ENCODE measurements at regions not wholly inside any gene's neighbourhood (a gene's known extent, or its start where the extent isn't known, plus 50 kb on each side); places are given as distances from the start of the nearest gene placed in this dataset.

DNA sequence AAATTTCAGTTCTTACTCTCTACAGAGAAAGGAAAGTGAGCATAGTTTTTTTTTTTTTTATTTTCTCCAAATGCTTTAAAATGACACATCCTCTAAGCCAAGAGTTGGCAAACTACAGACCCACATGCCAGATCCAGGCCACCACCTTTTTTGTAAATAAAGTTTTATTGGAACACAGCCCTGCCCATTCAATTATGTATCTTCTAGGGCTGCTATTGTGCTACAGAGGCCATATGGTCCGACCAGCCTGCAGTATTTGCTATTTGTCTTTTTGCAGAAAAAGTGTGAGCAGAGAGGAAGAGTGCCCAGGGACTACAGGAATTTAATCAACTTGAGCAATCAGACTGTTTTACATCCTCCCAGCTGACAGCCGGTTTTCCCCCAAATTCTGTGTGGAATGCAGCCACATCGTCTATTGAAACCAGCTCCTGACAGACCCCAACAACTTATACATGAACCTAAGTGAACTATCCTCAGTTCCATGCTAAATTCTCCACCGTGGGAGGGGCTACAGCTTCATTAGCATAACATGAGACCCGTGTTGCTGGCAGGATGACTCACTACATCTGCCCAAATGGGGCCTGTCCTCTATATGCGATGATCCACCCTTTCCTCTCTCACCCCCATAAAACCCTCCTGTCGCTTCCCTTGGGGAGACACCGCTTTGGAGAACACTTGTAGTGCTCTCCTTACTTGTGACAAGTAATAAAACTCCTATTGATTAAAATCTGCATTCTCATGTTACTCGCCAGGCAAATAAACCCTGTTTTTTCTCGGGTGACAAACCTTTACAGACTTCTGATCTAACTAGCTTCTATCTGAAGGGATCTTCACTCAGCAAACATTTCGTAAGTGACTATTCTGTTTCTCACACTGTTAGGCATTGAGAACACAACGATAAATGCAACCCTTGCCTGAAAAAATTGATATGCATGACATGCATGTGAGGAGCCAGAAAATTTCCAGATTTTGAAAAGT is 149.4 kb upstream of the HS3ST3A1 start:
- Mint-ChIP-seq H3K4me3 (no peak overlapping the region), H3K9me3 (no peaks in the 10 kb centered on the region), H3K27me3 (ENCODE audit: low read depth) (peaks cover 3% of the 10 kb centered on the region), H3K36me3 (ENCODE audit: low read depth) (no peaks in the 10 kb centered on the region), H3K27ac (no peak overlapping the region), H3K4me1 (ENCODE audit: low read depth) (no peaks in the 10 kb centered on the region)

DNA sequence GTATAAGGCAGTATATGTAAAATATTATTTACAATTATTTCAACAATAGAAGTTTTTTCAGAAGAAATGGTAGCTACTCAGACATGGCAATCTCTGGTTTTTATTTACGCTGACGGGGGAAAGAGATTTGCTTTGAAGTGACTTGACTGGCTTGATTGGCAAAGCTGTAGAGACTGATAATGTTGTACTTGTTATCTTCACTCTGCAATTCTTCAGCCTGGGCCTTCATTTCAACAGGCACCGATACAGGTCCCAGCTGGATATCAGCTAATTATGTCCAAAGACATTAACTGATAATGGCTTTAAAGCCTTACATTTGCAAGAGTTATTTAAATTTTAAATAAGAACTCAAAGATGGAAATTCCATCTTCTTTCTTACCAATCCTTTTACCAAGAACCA is 151.4 kb upstream of the HS3ST3A1 start:
- H3K36me3 Mint-ChIP-seq (ENCODE audit: low read depth): no peaks in the 10 kb centered on the region
- peaks cover 3% of the 10 kb centered on the region for H3K27me3 Mint-ChIP-seq (ENCODE audit: low read depth)
- H3K9me3 Mint-ChIP-seq: no peaks in the 10 kb centered on the region
- no peak overlapping the region for H3K27ac Mint-ChIP-seq
- H3K4me1 Mint-ChIP-seq (ENCODE audit: low read depth): no peaks in the 10 kb centered on the region
- no peak overlapping the region for H3K4me3 Mint-ChIP-seq

DNA sequence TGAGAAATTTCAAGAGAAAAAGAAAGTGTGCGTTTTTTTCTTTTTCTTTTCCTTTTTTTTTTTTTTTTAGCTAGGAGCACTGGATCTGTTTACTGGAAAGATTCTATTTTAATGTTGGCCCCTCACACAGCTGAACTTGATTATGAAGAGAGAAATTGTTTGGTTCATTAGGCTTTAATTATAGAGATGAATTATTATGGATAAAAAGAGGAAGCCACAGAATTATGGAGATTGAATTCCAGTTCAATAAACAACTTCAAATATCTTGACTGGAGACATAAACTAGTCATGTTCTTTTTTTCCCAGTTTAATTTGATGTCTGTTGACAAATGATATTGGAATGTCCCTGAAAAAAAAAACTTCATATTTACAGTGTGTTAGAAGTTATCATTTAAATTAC is 152.0 kb upstream of the HS3ST3A1 start:
- Mint-ChIP-seq H3K4me1 (ENCODE audit: low read depth) (no peaks in the 10 kb centered on the region), H3K27me3 (ENCODE audit: low read depth) (peaks cover 3% of the 10 kb centered on the region), H3K36me3 (ENCODE audit: low read depth) (no peaks in the 10 kb centered on the region), H3K4me3 (no peak overlapping the region), H3K9me3 (no peaks in the 10 kb centered on the region), H3K27ac (no peak overlapping the region)

- Mint-ChIP-seq H3K4me3 (no peak overlapping the region), H3K27me3 (ENCODE audit: low read depth) (peaks cover 3% of the 10 kb centered on the region), H3K9me3 (no peaks in the 10 kb centered on the region), H3K27ac (no peak overlapping the region), H3K4me1 (ENCODE audit: low read depth) (no peaks in the 10 kb centered on the region), H3K36me3 (ENCODE audit: low read depth) (no peaks in the 10 kb centered on the region)
These were observed 154.1 kb upstream of the HS3ST3A1 start for GRCh38 chr17:13755851-13756250.

DNA sequence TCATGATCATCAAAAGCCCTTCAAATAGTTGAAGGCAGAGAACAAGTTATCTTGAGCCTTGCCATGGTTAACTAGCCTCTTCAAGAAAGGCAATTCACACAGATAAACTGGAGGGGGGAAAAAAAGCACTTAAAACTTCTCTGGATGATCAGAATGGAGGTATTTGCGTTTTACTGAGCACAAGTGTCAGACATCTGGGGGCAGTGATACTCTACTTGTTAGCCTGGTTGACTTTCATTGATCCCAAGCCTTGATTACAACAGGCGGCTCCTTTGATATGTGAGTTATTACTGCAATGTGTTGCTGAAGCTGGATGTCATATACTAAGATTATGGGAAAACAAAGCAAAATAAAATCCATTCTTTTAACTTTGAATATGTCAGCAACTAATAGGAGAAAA is 155.0 kb upstream of the HS3ST3A1 start:
- H3K27me3 Mint-ChIP-seq (ENCODE audit: low read depth): no peaks in the 10 kb centered on the region
- H3K27ac Mint-ChIP-seq: no peak overlapping the region
- H3K4me1 Mint-ChIP-seq (ENCODE audit: low read depth): no peaks in the 10 kb centered on the region
- H3K36me3 Mint-ChIP-seq (ENCODE audit: low read depth): no peaks in the 10 kb centered on the region
- no peak overlapping the region for H3K4me3 Mint-ChIP-seq
- H3K9me3 Mint-ChIP-seq: no peaks in the 10 kb centered on the region

- H3K36me3 Mint-ChIP-seq (ENCODE audit: low read depth): no peaks in the 10 kb centered on the region
- H3K27me3 Mint-ChIP-seq (ENCODE audit: low read depth): no peaks in the 10 kb centered on the region
- no peak overlapping the region for H3K27ac Mint-ChIP-seq
- H3K4me1 Mint-ChIP-seq (ENCODE audit: low read depth): no peaks in the 10 kb centered on the region
- no peak overlapping the region for H3K4me3 Mint-ChIP-seq
- no peaks in the 10 kb centered on the region for H3K9me3 Mint-ChIP-seq
These were observed 156.1 kb upstream of the HS3ST3A1 start for GRCh38 chr17:13757871-13758270.

DNA sequence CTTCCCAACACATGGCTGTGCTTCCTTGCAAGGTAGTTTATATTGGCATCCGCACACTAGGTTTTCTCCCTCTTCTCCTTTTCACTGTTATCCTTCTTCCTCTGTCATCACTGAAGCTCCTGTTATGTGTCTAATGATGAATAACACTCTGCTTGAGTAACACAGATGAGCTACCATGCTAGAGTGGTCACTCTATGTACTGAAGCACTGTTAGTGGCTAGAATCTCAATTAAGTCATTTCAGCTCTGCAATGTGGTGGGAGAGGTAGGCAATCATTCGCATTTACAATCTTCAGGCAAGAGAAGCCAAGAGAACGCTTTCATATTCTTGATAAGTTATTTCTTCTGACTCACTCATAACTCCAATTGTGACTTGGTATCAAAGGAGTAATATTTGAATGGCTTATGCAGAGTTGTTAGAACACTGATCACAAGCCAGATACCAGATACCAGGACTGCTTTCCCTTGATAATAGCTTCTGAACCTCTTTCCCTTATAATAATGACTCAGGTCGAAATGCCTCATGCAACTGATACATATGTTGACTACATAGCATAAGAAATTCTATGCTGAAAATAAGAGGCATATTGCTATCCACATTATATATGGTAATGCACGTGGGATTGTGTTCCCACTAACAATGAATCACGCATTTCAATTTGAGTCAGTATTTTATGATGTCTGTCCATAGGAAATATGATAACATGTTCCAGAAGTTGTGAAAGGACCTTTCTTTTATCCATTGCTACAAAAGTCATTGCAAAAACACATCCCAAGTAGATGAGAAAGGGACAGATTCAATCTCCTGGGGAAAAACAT is 158.0 kb upstream of the HS3ST3A1 start:
- no peaks in the 10 kb centered on the region for H3K4me1 Mint-ChIP-seq (ENCODE audit: low read depth)
- no peaks in the 10 kb centered on the region for H3K9me3 Mint-ChIP-seq
- H3K36me3 Mint-ChIP-seq (ENCODE audit: low read depth): no peaks in the 10 kb centered on the region
- no peak overlapping the region for H3K4me3 Mint-ChIP-seq
- H3K27me3 Mint-ChIP-seq (ENCODE audit: low read depth): no peaks in the 10 kb centered on the region
- no peak overlapping the region for H3K27ac Mint-ChIP-seq

- Mint-ChIP-seq H3K27me3 (ENCODE audit: low read depth) (no peaks in the 10 kb centered on the region), H3K4me1 (ENCODE audit: low read depth) (no peaks in the 10 kb centered on the region), H3K9me3 (no peaks in the 10 kb centered on the region), H3K4me3 (no peak overlapping the region), H3K27ac (no peak overlapping the region), H3K36me3 (ENCODE audit: low read depth) (no peaks in the 10 kb centered on the region)
These were observed 159.4 kb upstream of the HS3ST3A1 start for GRCh38 chr17:13761038-13761603.

GRCh38 chr17:13765701-13766100 is 164.0 kb upstream of the HS3ST3A1 start:
- H3K27ac Mint-ChIP-seq: no peak overlapping the region
- H3K9me3 Mint-ChIP-seq: peaks cover 28% of the 10 kb centered on the region

DNA sequence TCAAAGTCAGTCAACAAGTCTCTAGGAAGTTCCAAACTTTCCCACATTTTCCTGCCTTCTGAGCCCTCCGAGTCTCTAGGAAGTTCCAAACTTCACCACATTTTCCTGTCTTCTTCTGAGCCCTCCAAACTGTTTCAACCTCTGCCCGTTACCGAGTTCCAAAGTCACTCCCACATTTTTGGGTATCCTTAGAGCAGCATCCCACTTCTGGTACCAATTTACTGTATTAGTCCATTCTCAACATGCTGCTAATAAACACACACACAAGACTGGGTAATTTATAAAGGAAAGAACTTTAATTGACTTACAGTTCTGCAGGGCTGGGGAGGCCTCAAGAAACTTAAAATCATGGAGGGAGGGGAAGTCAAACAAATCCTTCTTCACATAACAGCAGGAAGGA is 169.0 kb upstream of the HS3ST3A1 start:
- Mint-ChIP-seq H3K27me3 (ENCODE audit: low read depth) (no peaks in the 10 kb centered on the region), H3K9me3 (peaks cover 43% of the 10 kb centered on the region), H3K36me3 (ENCODE audit: low read depth) (peaks cover 2% of the 10 kb centered on the region), H3K4me3 (no peak overlapping the region), H3K27ac (no peak overlapping the region), H3K4me1 (ENCODE audit: low read depth) (no peaks in the 10 kb centered on the region)

More at GRCh38 chr17:13765701-13766100, 164.0 kb upstream of the HS3ST3A1 start:
- Mint-ChIP-seq H3K36me3 (ENCODE audit: low read depth) (peaks cover under 1% of the 10 kb centered on the region), H3K27me3 (ENCODE audit: low read depth) (no peaks in the 10 kb centered on the region), H3K4me3 (no peak overlapping the region), H3K4me1 (ENCODE audit: low read depth) (no peaks in the 10 kb centered on the region)

GRCh38 chr17:13775450-13775849 is 173.7 kb upstream of the HS3ST3A1 start:
- no peaks in the 10 kb centered on the region for H3K27me3 Mint-ChIP-seq (ENCODE audit: low read depth)
- H3K4me3 Mint-ChIP-seq: no peak overlapping the region
- peaks cover 7% of the 10 kb centered on the region for H3K36me3 Mint-ChIP-seq (ENCODE audit: low read depth)
- H3K4me1 Mint-ChIP-seq (ENCODE audit: low read depth): no peaks in the 10 kb centered on the region
- peaks cover 33% of the 10 kb centered on the region for H3K9me3 Mint-ChIP-seq
- no peak overlapping the region for H3K27ac Mint-ChIP-seq

DNA sequence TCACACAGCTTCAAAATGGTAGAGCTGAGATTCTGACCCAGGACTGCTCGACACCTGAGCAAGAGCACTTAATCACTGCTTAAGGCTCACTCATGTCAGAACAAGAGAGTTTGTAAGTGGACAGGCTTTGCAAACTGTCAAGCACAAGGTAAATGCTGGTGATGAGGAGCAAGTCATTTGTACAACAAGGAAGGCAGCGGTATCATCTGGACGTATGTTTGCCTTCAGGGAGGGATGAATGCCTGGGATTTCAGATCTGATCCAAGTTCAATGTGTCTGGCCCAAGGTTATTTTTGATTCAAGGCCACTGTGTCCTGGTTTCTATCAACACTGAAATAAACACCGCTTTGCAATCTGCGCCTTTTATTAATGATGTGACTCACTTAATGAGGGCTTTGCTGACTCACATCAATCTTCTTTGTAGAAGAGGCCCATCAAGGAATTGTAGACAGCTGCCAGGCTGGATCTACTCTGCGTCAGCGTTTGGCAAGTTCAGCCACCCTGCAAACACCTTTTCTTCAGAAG is 174.4 kb upstream of the HS3ST3A1 start:
- H3K36me3 Mint-ChIP-seq (ENCODE audit: low read depth): peaks cover 5% of the 10 kb centered on the region
- no peak overlapping the region for H3K4me3 Mint-ChIP-seq
- no peaks in the 10 kb centered on the region for H3K4me1 Mint-ChIP-seq (ENCODE audit: low read depth)
- H3K27ac Mint-ChIP-seq: no peak overlapping the region
- no peaks in the 10 kb centered on the region for H3K27me3 Mint-ChIP-seq (ENCODE audit: low read depth)
- H3K9me3 Mint-ChIP-seq: peaks cover 33% of the 10 kb centered on the region

- no peak overlapping the region for H3K27ac Mint-ChIP-seq
- peaks cover 29% of the 10 kb centered on the region for H3K9me3 Mint-ChIP-seq
- H3K27me3 Mint-ChIP-seq (ENCODE audit: low read depth): no peaks in the 10 kb centered on the region
These were observed 175.3 kb upstream of the HS3ST3A1 start for GRCh38 chr17:13777003-13777402.

DNA sequence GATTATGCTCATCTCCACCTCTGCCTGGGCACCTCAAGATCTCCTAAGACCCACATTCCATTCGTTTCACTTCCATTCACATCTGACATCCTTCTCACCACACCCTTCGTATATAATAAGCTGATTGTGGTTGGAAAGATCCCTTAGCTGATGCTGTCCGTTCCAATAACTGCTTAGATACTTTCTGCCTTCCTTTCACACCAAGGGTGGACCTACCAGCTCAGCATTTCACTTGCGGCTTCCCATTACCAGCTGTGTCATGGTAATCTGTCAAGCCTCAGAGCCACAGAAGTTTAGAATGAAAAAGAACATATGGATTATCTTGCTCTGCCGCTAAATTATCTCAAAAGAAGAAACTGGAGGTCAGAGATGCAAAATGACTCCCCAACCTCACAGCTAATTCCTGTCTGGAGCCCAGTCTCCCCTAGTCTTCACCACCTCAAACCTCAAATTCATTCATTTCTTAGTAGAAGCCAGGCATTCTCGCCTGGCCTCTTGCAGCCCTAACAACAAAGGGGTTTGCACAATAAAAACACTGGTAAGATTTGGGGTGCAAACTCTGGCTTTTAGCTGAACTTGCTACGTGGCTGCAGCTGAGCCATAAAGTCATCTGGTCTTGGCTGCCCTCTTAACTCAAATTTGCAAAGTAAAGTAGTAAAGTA is 182.8 kb upstream of the HS3ST3A1 start:
- H3K4me3 Mint-ChIP-seq: no peak overlapping the region
- no peaks in the 10 kb centered on the region for H3K36me3 Mint-ChIP-seq (ENCODE audit: low read depth)
- no peaks in the 10 kb centered on the region for H3K4me1 Mint-ChIP-seq (ENCODE audit: low read depth)
- H3K27me3 Mint-ChIP-seq (ENCODE audit: low read depth): no peaks in the 10 kb centered on the region
- no peak overlapping the region for H3K27ac Mint-ChIP-seq
- peaks cover 11% of the 10 kb centered on the region for H3K9me3 Mint-ChIP-seq

More at GRCh38 chr17:13777003-13777402, 175.3 kb upstream of the HS3ST3A1 start:
- H3K36me3 Mint-ChIP-seq (ENCODE audit: low read depth): peaks cover 5% of the 10 kb centered on the region
- H3K4me1 Mint-ChIP-seq (ENCODE audit: low read depth): no peaks in the 10 kb centered on the region
- H3K4me3 Mint-ChIP-seq: no peak overlapping the region

All from T-helper 1 cell treated with Interleukin-12 subunit alpha and Interleukin-12 subunit beta and Interleukin-4 antibody, amounts not matched to agents 30 μg/mL and 1 μg/mL, for 36 hours (primary cell).